Liver (tissue), 3 donors: ENCODE measurements at regions not wholly inside any gene's neighbourhood (a gene's known extent, or its start where the extent isn't known, plus 50 kb on each side); places are given as distances from the start of the nearest gene placed in this dataset.

Experiments used
- ATF3 ChIP-seq: IDR thresholded peaks from 2 replicates; pipeline ENCODE4 v1.6.1; 2016; ENCODE audit warnings: antibody characterized with exemption
- CTCF ChIP-seq: fragments of 150-350 bp; IDR thresholded peaks from 2 replicates; pipeline ENCODE4 v1.5.1; 2017; ENCODE audit warnings: improper control_type of control experiment, low read depth, low read length; ENCODE audit not compliant: missing input control
- EGR1 ChIP-seq, 2 donors: IDR thresholded peaks; 2 replicates each; pipeline ENCODE4 v1.6.1; 2016 to 2018; ENCODE audit warnings: antibody characterized with exemption in 2 of 2, low read depth in 2 of 2
- JUND ChIP-seq, 2 donors: IDR thresholded peaks; 2 replicates each; pipeline ENCODE4 v1.6.1; 2016; ENCODE audit warnings: antibody characterized with exemption in 2 of 2
- MAX ChIP-seq: IDR thresholded peaks from 2 replicates; pipeline ENCODE4 v1.6.1; 2016; ENCODE audit warnings: antibody characterized with exemption
- RAD21 ChIP-seq, 2 donors: IDR thresholded peaks; 2 replicates each; pipeline ENCODE4 v1.6.1; 2016; ENCODE audit warnings: antibody characterized with exemption in 2 of 2, mild to moderate bottlenecking in 2 of 2
- REST ChIP-seq: IDR thresholded peaks from 2 replicates; pipeline ENCODE4 v1.6.1; 2016; ENCODE audit warnings: antibody characterized with exemption, mild to moderate bottlenecking
- SP1 ChIP-seq: IDR thresholded peaks from 2 replicates; pipeline ENCODE4 v1.6.1; 2018; ENCODE audit warnings: antibody characterized with exemption, mild to moderate bottlenecking
- TAF1 ChIP-seq: conservative IDR thresholded peaks from 2 replicates; pipeline ENCODE4 v1.6.1; 2016; ENCODE audit warnings: antibody characterized with exemption, mild to moderate bottlenecking
- YY1 ChIP-seq: IDR thresholded peaks from 2 replicates; pipeline ENCODE4 v1.6.1; 2016; ENCODE audit warnings: antibody characterized with exemption, mild to moderate bottlenecking
- ZBTB33 ChIP-seq: IDR thresholded peaks from 2 replicates; pipeline ENCODE4 v1.6.1; 2016; ENCODE audit warnings: antibody characterized with exemption
- donor health status: healthy.
- donor health status: healthy.

GRCh38 chr10:33552290-33552689, 217.8 kb upstream of the NRP1 start:
- TF ChIP-seq REST (no peak), CTCF (no peak), SP1 (no peak), YY1 (no peak), TAF1 (no peak), ATF3 (no peak), RAD21 (IDR thresholded peaks at IDR 0.05) (no peak), JUND (IDR thresholded peaks at IDR 0.05) (no peak), ZBTB33 (no peak), EGR1 (IDR thresholded peaks at IDR 0.05; ENCODE audit: low read depth in 2 of 2) (no peak), MAX (no peak)
